ENCODE measurements at regions not wholly inside any gene's neighbourhood (a gene's known extent, or its start where the extent isn't known, plus 50 kb on each side); places are given as distances from the start of the nearest gene placed in this dataset.

DNA sequence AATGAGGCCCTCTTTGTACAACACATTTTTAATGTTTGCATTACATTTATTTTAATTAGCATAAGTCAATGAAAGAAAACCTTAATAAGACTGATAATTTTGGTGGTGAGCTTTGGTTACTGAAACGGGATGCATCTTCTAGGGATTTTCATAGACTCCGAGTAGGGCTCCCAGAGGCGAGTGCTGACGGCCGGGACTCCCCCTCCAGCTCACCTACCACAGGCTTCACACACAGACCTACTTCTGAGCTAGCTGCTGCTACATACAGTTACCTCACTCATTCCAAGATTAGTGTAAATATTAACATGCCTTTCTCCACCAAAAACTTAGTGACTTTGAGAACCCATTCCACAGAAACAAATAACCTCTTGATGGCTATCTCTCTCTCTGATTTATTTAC lies 271.1 kb downstream of the GALR1 start:
- no peak for DNase-seq (ENCODE audit: low read depth in 1 of 2, low spot score in 1 of 2)
- TF ChIP-seq JUND (IDR thresholded peaks at IDR 0.05; ENCODE audit: low read depth), result no peak
- in situ Hi-C loops (cut with HindIII; ENCODE audit: low pct_unique_long_range_greater_than_20kb, low sequenced_read_pairs), result no loop called here

DNA sequence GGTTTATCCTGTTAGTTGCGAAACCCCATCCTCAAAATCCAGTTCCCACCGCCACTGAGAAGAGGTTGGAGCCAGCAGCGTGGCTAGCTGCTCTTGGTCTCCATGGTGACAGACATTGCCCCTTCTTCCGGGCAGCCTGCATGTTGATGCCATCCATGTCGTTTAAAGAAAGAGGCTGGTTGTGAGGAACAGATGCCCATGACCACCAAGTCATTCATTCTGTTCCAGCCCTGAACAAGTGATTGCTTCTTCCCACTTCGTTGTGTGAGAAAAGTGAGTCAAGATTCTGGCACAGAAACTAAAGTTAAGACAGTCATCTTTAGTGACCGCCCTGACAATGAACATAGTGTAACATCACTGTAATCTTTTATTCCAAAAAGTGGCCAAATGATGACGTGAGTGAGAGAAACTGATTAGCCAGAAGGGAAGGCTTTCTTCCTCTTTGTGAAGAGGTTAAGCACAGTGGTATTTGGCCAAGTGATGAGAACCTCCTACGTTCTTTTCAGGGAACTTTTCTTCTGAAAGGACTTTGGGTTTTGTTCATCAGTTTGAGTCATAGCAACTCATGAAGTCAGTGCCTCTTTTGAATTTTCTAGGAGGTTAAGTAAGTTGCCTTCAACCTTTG lies 272.5 kb downstream of the GALR1 start:
- DNase-seq (ENCODE audit: low read depth in 1 of 2, low spot score in 1 of 2), result no peak
- no peak for TF ChIP-seq JUND (IDR thresholded peaks at IDR 0.05; ENCODE audit: low read depth)
- in situ Hi-C loops (cut with HindIII; ENCODE audit: low pct_unique_long_range_greater_than_20kb, low sequenced_read_pairs), result no loop called here

DNA sequence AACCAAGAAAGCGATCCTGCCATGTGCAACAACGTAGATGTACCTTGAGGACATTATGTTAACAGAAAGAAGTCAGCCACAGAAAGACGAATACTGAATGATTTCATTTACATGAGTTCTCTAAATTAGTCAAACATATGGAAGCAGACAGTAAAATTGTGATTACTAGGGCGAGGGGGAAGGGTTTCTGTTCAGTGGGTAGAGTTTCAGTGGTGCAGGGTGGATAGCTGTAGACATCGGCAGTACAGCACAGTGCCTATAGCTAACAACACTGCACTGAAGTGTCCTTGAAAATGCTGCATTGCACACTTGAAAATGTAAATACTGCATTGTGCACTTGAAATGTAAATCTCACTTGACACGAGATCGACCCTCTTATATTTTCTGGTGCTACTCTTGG lies 275.3 kb downstream of the GALR1 start:
- in situ Hi-C loops (cut with HindIII; ENCODE audit: low pct_unique_long_range_greater_than_20kb, low sequenced_read_pairs), result no loop called here

DNA sequence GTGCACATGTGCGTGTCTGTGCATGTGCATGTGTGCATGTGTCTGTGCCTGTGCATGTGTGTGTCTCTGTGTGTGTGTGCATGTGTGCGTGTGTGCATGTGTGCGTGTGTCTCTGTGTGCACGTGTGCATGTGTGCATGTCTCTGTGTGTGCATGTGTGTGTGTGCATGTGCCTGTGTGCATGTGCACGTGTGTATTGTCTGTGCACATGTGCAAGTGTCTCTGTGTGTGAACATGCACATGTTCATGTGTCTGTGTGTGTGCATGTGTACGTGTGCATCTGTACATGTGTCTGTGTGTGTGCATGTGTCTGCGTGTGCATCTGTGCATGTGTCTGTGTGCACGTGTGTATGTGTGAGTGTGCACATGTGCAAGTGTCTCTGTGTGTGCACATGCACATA lies 277.3 kb downstream of the GALR1 start:
- in situ Hi-C loops (cut with HindIII; ENCODE audit: low pct_unique_long_range_greater_than_20kb, low sequenced_read_pairs), result no loop called here
- no peak for DNase-seq (ENCODE audit: low read depth in 1 of 2, low spot score in 1 of 2)
- no peak for TF ChIP-seq JUND (IDR thresholded peaks at IDR 0.05; ENCODE audit: low read depth)

More for the DNA sequence above, 275.3 kb downstream of the GALR1 start:
- no peak for DNase-seq (ENCODE audit: low read depth in 1 of 2, low spot score in 1 of 2)
- TF ChIP-seq JUND (IDR thresholded peaks at IDR 0.05; ENCODE audit: low read depth), result no peak

DNA sequence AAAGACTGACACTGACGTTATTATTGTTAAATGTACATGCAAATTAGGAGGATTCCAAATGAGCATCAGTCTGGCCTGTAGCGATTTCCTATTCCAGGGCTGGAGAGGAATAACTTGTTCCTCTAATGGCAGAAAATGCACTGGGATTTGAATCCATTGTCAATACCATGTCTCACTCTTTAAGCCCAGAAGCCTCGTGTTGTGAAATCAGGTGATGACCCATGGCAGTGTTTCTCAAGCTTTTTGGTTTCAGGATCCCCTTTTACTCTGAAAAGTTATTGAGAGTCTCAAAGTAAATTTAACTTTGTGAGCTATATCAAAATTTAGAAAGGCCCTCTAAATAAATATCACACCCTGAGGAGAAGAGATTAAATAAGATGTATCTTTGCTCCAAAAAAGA lies 279.2 kb downstream of the GALR1 start:
- no peak for TF ChIP-seq JUND (IDR thresholded peaks at IDR 0.05; ENCODE audit: low read depth)
- in situ Hi-C loops (cut with HindIII; ENCODE audit: low pct_unique_long_range_greater_than_20kb, low sequenced_read_pairs), result no loop called here
- no peak for DNase-seq (ENCODE audit: low read depth in 1 of 2, low spot score in 1 of 2)

DNA sequence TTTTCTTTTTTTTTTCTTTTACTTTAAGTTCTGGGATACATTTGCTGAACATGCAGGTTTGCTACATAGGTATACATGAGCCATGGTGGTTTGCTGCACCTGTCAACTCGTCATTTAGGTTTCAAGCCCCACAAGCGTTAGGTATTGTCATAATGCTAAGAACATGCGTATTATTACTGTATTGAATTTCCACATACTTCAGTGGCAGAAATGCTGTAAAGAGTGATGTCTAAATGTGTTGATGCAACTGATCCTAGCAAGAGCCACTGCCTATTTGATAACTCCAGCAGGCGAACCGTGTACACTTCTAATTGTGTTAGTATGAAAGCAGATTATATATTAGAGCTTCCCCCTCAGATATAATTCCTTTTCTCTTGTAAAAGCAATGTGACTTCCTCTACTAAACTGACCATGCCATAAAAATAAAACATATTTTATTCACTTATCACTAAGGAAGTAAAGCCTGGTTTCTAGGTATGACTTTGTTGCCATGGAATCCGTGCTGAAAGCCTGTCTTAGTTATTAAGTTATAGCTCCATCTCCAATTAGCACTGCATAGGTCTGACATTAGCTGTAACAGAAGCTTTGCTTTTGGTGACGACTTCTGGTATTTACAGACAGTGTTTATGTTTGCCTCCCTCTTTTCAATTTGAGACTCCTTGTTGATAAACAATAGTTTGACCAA lies 280.0 kb downstream of the GALR1 start:
- in situ Hi-C loops (cut with HindIII; ENCODE audit: low pct_unique_long_range_greater_than_20kb, low sequenced_read_pairs), result no loop called here
- DNase-seq (ENCODE audit: low read depth in 1 of 2, low spot score in 1 of 2), result no peak
- TF ChIP-seq JUND (IDR thresholded peaks at IDR 0.05; ENCODE audit: low read depth), result no peak

DNA sequence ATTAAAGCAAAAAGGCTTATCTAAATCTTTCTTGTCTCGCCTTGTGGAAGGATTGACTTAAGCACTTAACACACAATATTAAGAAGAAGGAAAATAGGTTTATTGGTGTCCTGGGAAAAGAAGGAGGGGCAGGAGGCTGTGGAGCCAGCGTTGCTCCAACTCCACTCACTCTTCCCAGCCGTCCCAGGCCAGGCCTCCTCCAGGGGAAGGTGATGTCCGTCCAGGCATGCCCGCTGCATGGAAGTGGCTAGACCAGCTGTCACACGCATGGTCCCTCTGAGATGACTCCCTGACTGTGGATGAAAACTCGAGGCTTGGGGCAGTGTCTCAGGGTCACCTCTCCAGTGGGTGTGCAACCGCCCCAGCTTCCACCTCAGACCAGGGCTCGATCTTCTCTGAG lies 281.1 kb downstream of the GALR1 start:
- in situ Hi-C loops (cut with HindIII; ENCODE audit: low pct_unique_long_range_greater_than_20kb, low sequenced_read_pairs), result no loop called here
- no peak for DNase-seq (ENCODE audit: low read depth in 1 of 2, low spot score in 1 of 2)

DNA sequence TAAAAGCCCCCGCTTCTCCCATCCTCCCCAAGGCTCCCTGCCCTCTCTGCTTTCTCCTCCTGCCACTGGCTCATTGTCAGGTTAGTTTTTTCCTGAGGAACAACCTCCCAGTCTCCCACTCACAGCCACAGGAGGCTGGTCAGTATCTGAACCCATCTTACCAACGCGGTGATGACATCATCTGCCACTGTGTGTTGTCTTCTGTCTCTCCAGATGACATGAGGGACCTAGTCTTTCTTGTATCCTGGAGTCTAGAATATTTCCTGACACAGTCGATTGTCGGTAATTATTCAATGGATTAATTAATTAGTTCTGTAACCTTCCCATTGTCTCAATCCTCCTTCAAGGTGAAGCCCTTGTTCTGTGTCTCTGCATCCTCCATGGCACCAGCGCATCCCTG lies 290.2 kb downstream of the GALR1 start:
- TF ChIP-seq JUND (IDR thresholded peaks at IDR 0.05; ENCODE audit: low read depth), result no peak
- DNase-seq (ENCODE audit: low read depth in 1 of 2, low spot score in 1 of 2), result no peak
- in situ Hi-C loops (cut with HindIII; ENCODE audit: low pct_unique_long_range_greater_than_20kb, low sequenced_read_pairs), result no loop called here

More for the DNA sequence above, 281.1 kb downstream of the GALR1 start:
- no peak for TF ChIP-seq JUND (IDR thresholded peaks at IDR 0.05; ENCODE audit: low read depth)

DNA sequence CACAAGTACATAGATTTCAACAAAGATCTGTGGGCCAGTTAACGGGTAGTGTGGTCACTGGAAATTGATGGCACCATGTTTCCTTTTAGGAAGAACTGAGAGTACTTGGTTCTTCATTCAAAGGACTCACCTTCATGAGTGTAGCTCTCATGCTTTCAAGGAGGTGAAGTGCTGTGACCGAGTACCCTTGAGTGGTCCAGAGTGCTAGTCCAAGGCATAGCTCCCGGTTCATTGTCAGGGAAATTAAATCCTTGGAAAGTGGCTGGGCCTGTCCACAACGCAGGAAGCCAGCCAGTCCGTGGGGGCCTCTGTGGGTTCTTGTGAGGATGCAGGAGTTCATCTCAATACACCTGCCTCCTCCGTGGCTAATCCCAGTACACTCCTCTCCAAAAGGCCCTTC lies 295.1 kb downstream of the GALR1 start:
- DNase-seq (ENCODE audit: low read depth in 1 of 2, low spot score in 1 of 2), result no peak
- no peak for TF ChIP-seq JUND (IDR thresholded peaks at IDR 0.05; ENCODE audit: low read depth)
- in situ Hi-C loops (cut with HindIII; ENCODE audit: low pct_unique_long_range_greater_than_20kb, low sequenced_read_pairs), result no loop called here

DNA sequence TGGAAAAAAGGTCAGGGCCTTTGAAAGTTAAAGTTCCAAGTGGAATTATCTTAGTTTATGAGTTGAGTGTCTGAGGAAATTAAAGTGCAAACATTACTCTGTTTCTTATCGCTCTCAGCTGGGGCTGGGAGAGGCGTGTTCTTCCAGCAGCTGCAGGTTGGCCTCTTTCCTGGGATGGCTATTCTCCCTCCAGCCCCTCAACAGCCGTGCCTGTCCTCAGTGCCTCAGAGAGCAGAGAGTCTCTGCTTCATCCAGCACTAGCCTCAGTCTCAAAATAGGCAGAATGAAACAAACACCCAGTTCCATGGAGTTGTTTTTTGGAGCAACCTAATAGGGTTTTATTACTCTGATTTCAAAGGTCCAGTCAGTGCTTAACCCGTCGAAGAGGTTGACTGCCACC lies 298.1 kb downstream of the GALR1 start:
- DNase-seq (ENCODE audit: low read depth in 1 of 2, low spot score in 1 of 2), result no peak
- in situ Hi-C loops (cut with HindIII; ENCODE audit: low pct_unique_long_range_greater_than_20kb, low sequenced_read_pairs), result no loop called here
- TF ChIP-seq JUND (IDR thresholded peaks at IDR 0.05; ENCODE audit: low read depth), result no peak

DNA sequence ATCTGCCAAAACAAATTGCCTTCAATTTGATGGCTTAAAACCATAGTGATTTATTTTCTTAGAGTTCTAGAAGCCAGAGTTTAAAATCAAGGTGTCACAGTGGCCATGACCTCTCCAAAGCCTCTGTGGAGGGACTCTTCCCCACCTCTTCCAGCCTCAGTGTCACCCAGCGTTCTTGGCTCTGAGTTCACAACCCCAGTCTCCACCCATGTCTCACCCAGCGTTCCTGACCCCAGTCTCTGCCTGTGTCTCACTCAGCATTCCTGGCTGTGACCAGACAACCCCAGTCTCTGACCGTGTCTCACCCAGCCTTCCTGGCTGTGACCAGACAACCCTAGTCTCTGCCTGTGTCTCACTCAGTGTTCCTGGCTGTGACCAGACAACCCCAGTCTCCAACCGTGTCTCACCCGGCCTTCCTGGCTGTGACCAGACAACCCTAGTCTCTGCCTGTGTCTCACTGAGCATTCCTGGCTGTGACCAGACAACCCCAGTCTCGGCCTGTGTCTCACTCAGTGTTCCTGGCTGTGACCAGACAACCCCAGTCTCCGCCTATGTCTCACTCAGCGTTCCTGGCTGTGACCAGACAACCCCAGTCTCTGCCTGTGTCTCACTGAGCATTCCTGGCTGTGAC lies 299.3 kb downstream of the GALR1 start:
- DNase-seq (ENCODE audit: low read depth in 1 of 2, low spot score in 1 of 2), result no peak
- no peak for TF ChIP-seq JUND (IDR thresholded peaks at IDR 0.05; ENCODE audit: low read depth)
- in situ Hi-C loops (cut with HindIII; ENCODE audit: low pct_unique_long_range_greater_than_20kb, low sequenced_read_pairs), result no loop called here

DNA sequence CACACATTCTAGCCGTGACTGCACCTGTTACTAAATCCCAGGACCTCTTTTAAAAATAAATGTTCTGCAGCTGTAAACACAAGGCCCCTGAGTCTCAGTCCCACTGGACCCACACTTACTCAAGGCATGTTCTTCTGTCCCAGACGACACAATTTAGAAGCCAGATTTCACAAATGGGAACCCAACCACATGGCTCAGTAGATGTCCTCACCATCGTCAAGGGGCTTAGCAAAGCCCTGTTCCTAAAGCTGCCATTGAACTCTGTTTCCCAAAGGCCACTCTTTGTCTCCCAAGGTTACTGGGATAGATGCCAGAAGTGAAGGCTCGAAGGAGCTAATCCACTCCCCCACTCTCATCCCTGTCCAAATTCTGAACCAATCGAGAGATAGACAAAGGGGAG lies 301.0 kb downstream of the GALR1 start:
- no peak for DNase-seq (ENCODE audit: low read depth in 1 of 2, low spot score in 1 of 2)
- TF ChIP-seq JUND (IDR thresholded peaks at IDR 0.05; ENCODE audit: low read depth), result no peak
- in situ Hi-C loops (cut with HindIII; ENCODE audit: low pct_unique_long_range_greater_than_20kb, low sequenced_read_pairs), result no loop called here

DNA sequence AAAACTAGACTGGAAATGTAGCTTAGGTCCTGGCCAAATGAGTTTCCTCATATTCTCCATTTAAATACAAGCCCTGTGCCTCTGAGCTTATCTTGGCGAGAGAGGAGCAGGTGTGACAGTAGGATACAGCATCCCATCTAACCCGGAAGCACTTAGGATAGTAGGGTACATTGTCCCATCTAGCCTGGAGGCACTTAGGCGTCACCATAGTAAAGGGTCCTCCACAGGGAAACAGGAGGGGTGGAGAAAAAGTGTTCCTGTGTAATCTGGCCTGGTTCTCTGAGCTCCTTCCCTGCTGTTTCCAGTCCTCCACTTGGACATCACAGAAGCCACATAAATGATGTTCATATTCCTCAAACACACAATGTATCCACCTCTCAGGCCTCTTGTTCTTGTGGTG lies 301.4 kb downstream of the GALR1 start:
- TF ChIP-seq JUND (IDR thresholded peaks at IDR 0.05; ENCODE audit: low read depth), result no peak
- DNase-seq (ENCODE audit: low read depth in 1 of 2, low spot score in 1 of 2), result no peak
- in situ Hi-C loops (cut with HindIII; ENCODE audit: low pct_unique_long_range_greater_than_20kb, low sequenced_read_pairs), result no loop called here

All from T47D (cell line).